GM18499 (cell line): ENCODE measurements at regions not wholly inside any gene's neighbourhood (a gene's known extent, or its start where the extent isn't known, plus 50 kb on each side); places are given as distances from the start of the nearest gene placed in this dataset.

ENCODE experiments used
- ATAC-seq: cut with Tn5 transposase; IDR thresholded peaks from one replicate; pipeline ENCODE4 v1.9.1; 2021; ENCODE audit warnings: moderate number of reproducible peaks; ENCODE audit not compliant: insufficient read depth, unreplicated experiment

DNA sequence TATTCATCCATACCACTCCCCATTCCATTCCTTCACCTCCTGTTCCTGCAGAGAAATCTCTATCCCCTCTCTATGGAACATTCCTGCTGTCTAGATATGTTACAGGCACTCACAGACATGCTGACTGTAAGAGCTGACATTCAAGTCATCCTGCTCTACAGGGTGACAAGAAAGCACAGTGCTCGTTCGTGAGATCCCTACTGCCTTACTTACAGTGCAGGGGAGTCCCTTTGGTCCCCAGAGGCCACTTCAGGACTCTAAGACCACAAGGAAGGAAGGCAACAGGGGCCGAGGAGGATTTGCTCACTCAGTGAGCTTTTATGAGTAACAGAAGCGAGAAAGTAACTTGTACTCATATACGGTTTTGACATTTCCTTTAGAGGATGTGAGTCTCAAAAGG lies 110.5 kb downstream of the GAS1 start:
- peak; percentile 76 for ATAC-seq

GRCh38 chr9:86836266-86836665 lies 111.0 kb downstream of the GAS1 start:
- ATAC-seq, result no peak

DNA sequence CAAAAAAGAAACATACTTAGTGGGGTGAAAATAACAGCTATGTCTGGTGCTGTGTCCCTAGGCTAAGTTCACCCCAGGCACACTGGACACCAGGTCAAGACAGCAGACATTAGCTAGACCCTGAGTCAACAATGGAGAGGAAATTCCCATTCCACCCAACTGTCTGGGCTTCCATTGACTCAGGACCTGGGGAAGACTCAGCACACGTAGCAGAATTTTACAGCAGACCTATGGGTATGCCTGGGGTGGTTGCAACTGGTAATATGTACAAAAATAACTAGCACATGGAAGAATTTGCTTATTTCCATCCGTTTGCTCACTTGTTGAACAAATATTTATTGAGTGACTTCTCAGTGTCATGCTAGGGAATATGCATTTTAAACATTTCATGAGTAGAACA lies 117.0 kb downstream of the GAS1 start:
- ATAC-seq, result no peak

DNA sequence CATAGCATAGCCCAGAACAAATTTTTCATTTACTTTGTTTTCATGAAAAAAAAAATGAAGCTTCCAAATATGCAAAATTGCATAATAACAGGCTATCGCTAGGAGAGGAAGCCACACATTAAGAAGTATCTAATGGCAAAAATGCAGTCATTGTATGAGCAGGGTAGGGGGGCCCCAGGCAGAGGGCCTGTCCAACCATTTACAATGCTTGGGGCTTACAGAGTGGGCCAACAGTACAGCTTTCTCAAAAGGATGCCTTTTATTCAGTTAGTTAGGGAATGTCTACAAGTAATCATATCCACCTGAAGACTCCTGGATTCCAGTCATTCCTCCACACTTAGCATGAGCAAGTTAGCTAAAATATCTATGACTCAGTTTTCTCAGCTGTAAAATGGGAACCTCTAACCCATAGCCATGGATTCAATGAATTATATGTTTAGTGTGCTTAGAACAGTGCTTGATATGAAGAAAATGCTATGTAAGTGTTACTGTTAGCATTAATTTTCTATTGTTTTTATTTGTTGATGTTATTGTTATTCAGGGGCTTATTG lies 117.7 kb downstream of the GAS1 start:
- ATAC-seq, result no peak

GRCh38 chr9:86828631-86829030 lies 118.7 kb downstream of the GAS1 start:
- no peak for ATAC-seq

- ATAC-seq, result no peak
Measured at GRCh38 chr9:86827893-86828292, 119.4 kb downstream of the GAS1 start.

DNA sequence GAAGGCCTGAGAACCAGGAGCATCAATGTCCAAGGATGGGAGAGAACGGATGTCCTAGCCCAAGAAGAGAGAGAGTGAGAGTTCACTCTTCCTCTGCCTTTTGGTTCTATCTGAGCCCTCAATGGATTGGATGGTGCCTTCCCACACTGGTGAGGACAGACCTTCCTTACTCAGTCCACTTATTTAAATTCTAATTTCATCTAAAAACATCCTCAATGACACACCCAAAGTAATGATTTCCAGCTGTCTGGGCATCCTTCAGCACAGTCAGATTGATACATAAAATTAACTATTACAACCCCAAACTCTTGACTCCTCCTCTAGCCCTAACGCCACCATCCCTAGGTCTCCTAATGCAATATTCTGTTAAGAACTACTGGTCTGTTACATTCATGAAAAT lies 122.0 kb downstream of the GAS1 start:
- no peak for ATAC-seq

DNA sequence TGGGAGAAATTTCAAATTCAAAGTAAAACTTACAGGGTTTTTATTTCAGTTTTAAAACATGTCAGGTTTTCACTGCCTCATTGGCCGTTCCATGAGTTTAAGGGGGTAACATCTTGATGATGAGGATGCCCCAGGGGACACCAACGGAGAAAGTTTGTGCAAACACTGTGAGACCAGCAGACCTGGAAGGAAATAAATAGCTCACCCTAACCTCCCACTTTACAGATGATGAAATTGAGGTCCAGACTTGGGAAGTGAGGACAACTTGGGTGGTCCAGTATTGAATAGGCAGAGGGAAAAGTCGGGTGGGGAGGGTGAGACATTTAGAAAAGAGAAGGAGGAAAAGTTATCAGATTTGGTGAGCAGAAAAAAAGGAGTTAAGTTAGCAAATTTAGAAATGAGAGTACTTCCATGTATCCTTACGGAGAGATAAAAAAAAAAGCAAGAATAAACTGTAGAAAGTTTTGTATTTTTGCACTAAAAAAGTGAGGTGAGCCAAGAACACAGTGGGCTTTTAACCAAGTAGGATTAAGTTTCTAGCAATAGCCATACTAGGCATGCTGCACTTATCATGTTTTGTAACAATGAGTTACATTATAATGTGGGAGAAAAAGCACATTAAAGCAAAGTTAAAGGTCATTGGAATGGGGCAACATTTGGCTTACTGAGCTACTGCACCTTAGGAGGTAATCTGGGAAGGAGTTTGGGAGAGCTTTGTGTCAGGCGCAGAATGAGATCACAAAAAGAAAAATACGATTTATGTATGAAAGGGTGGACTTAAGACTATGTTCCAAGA lies 125.1 kb downstream of the GAS1 start:
- ATAC-seq, result no peak

- no peak for ATAC-seq
Measured at GRCh38 chr9:86821006-86821845, 126.1 kb downstream of the GAS1 start.

GRCh38 chr9:86819552-86819951 lies 127.8 kb downstream of the GAS1 start:
- no peak for ATAC-seq

DNA sequence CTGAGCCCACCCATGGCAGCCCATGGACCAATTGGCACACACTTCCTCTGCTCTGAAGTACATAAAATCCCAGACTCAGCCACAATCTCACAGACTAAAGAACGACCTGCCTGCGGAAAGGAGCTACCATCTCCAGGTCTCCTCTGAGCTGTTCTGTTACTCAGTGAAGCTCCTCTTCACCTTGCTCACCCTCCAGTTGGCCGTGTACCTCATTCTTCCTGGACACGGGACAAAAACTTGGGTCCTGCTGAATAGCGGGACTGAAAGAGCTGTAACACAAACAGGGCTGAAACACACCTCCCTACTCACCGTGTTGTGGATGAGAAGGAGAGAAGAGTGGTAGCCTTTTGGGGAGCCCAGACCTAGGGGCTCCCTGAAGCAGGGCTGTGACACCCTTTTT lies 128.7 kb downstream of the GAS1 start:
- ATAC-seq, result no peak

DNA sequence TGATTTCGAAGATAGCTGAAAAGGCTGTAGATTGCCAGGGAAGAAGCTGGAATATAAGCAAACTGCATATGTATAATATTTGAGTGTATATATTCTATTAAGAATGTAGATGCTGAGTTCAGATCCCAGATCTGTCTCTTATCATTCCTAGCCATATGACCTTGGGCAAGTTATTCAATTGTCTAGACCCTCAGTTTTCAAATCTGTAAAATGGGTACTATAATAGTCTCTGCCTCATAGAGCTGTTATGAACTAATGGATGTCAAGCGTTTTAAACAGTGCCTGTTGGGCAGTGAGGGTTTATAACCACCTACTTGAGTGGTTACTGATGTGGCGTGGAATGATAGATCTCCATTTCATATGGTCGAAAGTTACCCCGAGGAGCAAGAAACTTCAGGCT lies 130.4 kb downstream of the GAS1 start:
- ATAC-seq, result no peak

GRCh38 chr9:86816366-86816765 lies 130.9 kb downstream of the GAS1 start:
- no peak for ATAC-seq

DNA sequence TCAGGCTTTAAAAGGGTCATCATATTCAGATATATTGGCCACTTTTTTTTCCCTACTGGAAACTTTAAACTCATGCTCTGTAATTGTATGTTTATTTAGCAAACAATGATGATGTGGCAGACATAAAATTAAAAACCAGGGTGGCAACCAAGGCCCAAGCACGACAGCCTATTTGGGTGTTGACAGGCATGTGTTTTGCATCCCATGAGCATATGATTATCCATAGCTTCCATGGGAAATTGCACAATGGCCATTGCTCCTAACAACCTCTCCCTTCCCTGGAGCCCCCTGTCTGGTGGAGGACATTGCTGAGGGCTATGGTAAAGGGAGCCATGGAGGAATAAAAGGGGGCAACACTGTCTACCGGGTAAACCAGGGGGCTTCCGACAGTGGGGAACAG lies 134.7 kb downstream of the GAS1 start:
- ATAC-seq, result no peak

DNA sequence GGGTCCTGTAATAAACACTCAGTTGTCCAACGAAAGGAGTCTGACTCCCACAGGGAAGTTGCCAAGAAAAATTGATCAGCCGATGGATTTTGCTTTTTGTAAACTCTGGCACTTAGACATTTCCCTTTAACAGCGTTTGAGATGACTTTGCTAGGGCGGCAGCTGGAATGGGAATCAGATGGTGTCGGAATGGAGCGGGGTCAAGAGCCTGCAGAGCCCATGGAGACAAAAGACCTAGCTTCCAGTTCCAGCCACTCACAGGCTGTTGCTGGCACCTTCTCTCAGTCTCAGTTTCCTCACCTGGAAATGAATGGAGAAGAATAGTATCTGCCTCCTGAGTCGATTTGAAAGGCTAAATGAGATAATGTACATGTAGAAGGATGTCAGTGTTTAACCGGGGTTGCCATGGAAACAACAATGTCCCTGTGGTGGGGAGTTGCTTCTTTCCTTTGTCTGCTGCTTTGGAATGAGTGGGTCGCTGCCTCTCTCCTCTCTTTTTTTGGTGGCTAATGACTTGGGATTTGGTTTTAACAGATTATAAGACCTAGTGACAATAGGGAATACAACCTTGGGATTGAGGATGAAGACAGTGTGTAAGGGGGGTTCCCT lies 137.4 kb downstream of the GAS1 start:
- no peak for ATAC-seq

DNA sequence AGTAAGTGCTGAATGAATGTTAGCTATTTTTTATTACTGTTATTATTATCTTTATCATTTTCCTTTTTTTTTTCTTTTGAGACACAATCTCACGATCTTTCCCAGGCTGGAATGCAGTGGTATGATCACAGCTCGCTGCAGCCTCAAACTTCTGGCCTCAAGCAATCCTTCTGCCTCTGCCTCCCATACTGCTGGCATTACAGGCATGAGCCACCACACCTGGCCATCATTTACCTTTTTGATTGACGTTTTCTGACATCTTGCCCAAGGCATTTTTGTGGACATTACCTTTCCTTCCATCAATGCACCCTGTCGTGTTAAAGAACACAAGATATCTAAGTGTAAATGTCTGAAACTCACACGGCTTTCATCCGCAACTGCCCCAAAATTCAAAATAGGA lies 138.2 kb downstream of the GAS1 start:
- no peak for ATAC-seq

DNA sequence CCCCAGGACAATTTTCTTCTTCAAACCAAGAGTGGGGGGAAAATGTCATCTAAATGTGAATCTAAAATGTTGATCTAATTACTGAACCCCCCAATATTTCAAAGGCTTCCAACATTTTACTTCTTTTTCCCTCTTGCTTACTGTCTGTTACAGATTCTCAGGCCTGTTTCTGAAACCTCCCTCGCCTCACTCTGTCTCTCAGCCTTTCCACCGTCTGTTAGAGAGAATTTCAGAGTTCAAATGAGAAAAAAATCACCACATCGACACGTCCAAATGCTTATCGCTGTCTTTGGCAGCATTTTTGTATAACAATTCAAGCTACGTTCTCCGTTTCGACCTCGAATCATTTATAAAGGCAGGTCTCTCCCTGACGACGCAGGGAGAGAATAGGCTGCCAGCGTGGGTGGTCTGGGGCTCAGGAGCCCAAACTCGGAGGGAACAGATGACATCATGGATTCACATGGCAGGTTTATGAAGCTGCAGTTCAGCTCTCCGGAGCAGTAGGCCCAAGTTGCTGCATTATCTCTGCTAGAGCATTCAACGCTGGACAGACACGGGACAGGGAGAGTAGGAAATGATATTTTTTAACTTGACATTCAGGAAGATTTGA lies 139.8 kb downstream of the GAS1 start:
- no peak for ATAC-seq

DNA sequence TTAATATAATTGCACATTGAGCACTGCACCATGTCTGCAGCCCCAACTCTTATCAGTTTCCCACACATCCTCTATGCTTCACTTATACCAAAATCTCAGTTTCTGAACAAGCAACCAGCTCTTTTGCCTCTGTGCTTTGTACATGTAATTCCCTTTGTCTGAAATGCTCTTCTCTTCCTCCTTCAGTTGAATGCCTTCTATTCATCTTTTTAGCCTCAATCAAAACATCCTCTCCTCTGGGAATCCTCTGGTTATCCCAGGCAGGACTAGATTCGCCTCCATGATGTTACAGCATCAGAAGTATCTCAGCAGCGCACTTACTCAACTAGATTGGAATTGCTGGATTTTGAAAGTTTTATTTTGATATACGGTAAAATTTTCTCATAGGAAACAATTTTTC lies 143.3 kb downstream of the GAS1 start:
- ATAC-seq, result no peak

DNA sequence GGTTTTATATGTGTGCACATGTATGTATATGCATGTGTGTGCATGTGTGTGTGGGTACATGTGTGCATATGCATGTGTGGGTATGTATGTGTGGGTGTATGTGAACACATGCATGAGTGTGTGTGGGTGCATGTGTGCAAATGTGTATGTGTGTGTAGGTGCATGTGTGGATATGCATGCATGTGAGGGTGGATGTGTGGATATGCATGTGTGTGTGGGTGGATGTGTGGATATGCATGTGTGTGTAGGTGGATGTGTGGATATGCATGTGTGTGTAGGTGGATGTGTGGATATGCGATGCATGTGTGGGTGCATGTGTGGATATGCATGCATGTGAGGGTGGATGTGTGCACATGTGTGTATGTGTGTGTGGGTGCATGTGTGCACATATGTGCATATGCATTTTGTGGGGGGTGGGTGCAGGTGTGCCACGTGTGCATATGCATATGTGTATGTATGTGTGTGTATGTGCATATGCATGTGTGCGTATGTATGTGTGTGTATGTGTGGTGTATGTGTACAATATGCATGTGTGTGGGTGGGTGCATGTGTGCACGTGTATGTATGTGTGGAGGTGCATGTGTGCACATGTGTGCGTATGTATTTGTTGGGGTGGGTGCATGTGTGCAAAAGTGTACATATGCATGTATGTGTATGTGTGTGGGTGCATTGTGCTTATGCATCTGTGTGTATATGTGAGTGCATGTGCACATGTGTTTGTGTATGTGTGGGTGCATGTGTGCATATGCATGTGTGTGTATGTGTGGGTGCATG lies 144.2 kb downstream of the GAS1 start:
- no peak for ATAC-seq

DNA sequence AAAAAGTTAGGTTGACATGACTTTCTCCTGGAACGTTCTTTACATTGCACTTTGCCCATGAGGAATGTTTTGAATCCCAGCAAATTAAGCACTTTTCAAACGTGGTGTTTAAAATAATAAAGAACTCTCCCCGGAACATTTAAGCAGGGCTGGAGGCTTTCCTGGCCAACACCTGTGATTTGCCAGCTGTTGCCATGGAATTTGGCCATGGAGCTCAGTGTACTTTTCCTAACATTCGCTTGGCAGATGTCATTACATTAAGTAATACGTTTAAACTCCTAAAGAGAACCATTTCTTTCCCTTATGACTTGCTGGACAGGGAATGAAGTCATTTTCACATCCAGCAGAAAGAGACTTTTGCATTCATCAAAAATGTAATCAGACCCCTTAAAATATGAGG lies 146.1 kb downstream of the GAS1 start:
- no peak for ATAC-seq
